PC-3 (cell line): ENCODE measurements at regions not wholly inside any gene's neighbourhood (a gene's known extent, or its start where the extent isn't known, plus 50 kb on each side); places are given as distances from the start of the nearest gene placed in this dataset.

Source experiments
- EZH2 ChIP-seq: fragments of 300-600 bp; sonication (generic); IDR thresholded peaks from one replicate; pipeline ENCODE4 v1.6.1; 2017; ENCODE audit warnings: antibody characterized with exemption, mild to moderate bottlenecking, low read length; ENCODE audit not compliant: unreplicated experiment
- EZH2phosphoT487 ChIP-seq: fragments of 300-600 bp; sonication (generic); IDR thresholded peaks from 2 replicates; pipeline ENCODE4 v1.6.1; 2018; ENCODE audit warnings: mild to moderate bottlenecking, antibody characterized with exemption, low read length, borderline replicate concordance
- TF ChIP-seq, protein P1 (sequence below): fragments of 300-600 bp; sonication (generic); conservative IDR thresholded peaks from 2 replicates; pipeline ENCODE4 v1.5.1; 2017; ENCODE audit warnings: antibody characterized with exemption, low read depth, mild to moderate bottlenecking, low read length

DNA sequence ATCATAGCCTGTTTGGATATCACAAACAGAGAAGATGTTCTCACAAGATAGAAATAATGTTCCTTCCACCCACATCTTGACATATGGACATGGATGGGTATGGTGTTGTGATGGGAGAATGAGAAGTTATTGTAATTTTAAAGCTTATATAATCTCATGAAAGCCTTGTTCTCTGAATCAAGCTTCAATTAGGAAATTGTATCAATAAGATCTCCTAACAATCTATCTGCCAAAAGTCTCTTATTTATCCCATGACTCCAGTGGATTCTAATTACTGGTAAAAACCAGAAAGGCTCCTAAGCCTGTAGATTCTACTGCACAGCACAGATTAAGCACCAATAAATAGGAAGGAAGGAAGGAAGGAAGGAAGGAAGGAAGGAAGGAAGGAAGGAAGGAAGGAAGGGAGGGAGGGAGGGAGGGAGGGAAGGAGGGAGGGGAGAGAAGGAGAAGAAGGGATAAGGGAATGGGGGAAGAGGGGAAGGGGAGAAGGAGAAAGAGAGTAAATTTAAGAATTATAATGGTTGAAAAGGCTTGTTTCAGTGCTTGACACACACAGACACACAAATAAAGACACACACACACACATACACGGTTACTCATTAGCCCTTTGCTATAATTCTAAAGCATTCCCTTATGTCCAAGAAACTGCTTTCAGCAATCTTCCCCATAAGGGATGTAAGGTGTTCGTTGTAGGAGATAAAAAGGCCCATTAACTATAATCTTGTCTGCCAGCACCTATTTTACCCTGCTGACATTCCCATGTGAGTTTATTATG is 258.0 kb upstream of the API5 start:
- TF ChIP-seq, protein P1, sequence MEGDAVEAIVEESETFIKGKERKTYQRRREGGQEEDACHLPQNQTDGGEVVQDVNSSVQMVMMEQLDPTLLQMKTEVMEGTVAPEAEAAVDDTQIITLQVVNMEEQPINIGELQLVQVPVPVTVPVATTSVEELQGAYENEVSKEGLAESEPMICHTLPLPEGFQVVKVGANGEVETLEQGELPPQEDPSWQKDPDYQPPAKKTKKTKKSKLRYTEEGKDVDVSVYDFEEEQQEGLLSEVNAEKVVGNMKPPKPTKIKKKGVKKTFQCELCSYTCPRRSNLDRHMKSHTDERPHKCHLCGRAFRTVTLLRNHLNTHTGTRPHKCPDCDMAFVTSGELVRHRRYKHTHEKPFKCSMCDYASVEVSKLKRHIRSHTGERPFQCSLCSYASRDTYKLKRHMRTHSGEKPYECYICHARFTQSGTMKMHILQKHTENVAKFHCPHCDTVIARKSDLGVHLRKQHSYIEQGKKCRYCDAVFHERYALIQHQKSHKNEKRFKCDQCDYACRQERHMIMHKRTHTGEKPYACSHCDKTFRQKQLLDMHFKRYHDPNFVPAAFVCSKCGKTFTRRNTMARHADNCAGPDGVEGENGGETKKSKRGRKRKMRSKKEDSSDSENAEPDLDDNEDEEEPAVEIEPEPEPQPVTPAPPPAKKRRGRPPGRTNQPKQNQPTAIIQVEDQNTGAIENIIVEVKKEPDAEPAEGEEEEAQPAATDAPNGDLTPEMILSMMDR = no peak
- TF ChIP-seq EZH2phosphoT487 = no peak
- no peak for TF ChIP-seq EZH2
